BE2C (cell line): ENCODE measurements at regions not wholly inside any gene's neighbourhood (a gene's known extent, or its start where the extent isn't known, plus 50 kb on each side); places are given as distances from the start of the nearest gene placed in this dataset.
"Not testable (repeated sequence)": the region's sequence is repeated elsewhere in the genome, so short reads cannot be mapped to it uniquely, and the experiment has no call there.

Experiments
- DNase-seq: peaks from one replicate; pipeline ENCODE4 v3.0.0-alpha.2; 2020
- H3K27me3 ChIP-seq: fragments of 250-450 bp; sonication (Bioruptor Pico); 2 replicates; pipeline ENCODE4 v1.5.1; 2020; ENCODE audit warnings: mild to moderate bottlenecking
- H3K36me3 ChIP-seq: fragments of 250-450 bp; sonication (Bioruptor Pico); 2 replicates; pipeline ENCODE4 v1.5.1; 2020; ENCODE audit warnings: mild to moderate bottlenecking
- H3K4me1 ChIP-seq: fragments of 250-450 bp; sonication (Bioruptor Pico); 2 replicates; pipeline ENCODE4 v1.5.1; 2020
- H3K4me3 ChIP-seq: 2 replicates; pipeline ENCODE4 v1.5.1; 2011; ENCODE audit warnings: low read depth, low read length
- H3K9me3 ChIP-seq: fragments of 250-450 bp; sonication (Bioruptor Pico); 2 replicates; pipeline ENCODE4 v1.5.1; 2020
- CTCF ChIP-seq: IDR thresholded peaks from 2 replicates; pipeline ENCODE4 v1.5.1; 2012; ENCODE audit warnings: mild to moderate bottlenecking, low read depth, low read length

- H3K4me1 ChIP-seq = no peaks in the 10 kb centered on the region
- H3K36me3 ChIP-seq = no peaks in the 10 kb centered on the region
- DNase-seq = no peak
- H3K9me3 ChIP-seq = no peaks in the 10 kb centered on the region
- H3K27me3 ChIP-seq = no peaks in the 10 kb centered on the region
- H3K4me3 ChIP-seq = no peak overlapping the region
- no peak for TF ChIP-seq CTCF
Observed at GRCh38 chr1:227487606-227488005, 75.8 kb upstream of the ZNF678 start.

- Histone ChIP-seq H3K4me1 (no peaks in the 10 kb centered on the region), H3K9me3 (no peaks in the 10 kb centered on the region), H3K27me3 (no peaks in the 10 kb centered on the region), H3K4me3 (no peak overlapping the region), H3K36me3 (no peaks in the 10 kb centered on the region)
- no peak for DNase-seq
- no peak for TF ChIP-seq CTCF
Observed at GRCh38 chr1:227486559-227486958, 76.8 kb upstream of the ZNF678 start.

- H3K9me3 ChIP-seq = no peaks in the 10 kb centered on the region
- no peaks in the 10 kb centered on the region for H3K36me3 ChIP-seq
- TF ChIP-seq CTCF = no peak
- no peak overlapping the region for H3K4me3 ChIP-seq
- no peaks in the 10 kb centered on the region for H3K27me3 ChIP-seq
- DNase-seq = no peak
- no peaks in the 10 kb centered on the region for H3K4me1 ChIP-seq
Observed at GRCh38 chr1:227482023-227482299, 81.4 kb upstream of the ZNF678 start.

DNA sequence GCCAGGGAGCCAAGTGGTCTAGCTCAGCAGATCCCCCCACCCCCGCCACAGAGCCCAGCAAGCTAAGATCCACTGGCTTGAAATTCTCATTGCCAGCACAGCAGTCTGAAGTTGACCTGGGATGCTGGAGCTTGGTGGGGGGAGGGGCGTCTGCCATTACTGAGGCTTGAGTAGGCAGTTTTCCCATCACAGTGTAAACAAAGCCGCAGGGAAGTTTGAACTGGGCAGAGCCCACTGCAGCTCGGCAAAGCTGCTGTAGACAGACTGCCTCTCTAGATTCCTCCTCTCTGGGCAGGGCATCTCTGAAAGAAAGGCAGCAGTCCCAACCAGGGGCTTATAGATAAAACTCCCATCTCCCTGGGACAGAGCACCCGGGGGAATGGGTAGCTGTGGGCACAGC lies 89.3 kb upstream of the ZNF678 start:
- DNase-seq, H3K9me3 ChIP-seq, H3K36me3 ChIP-seq, H3K4me3 ChIP-seq, H3K27me3 ChIP-seq, H3K4me1 ChIP-seq: not testable (repeated sequence)

DNA sequence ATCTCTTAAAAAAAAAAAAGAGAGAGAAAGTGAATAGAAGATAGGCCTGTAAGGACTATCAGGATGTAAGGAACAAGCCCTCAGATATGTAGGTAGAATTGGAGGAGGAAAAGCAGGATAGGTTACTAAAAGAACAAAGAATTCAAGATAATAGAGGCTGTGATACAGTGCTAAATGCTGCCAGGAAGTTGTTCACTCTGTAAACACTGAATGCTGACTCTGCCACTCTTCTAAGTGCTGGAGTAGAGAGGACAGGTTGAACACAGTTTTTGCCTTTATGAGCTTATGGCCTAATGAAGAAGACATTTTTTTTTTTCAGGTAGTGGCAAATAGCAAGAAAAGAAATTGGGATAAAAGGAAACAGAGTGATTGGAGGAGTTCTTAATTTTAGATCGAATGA lies 90.6 kb upstream of the ZNF678 start:
- no peaks in the 10 kb centered on the region for H3K4me1 ChIP-seq
- no peak for DNase-seq
- no peaks in the 10 kb centered on the region for H3K36me3 ChIP-seq
- no peak overlapping the region for H3K4me3 ChIP-seq
- TF ChIP-seq CTCF = no peak
- peaks cover 3% of the 10 kb centered on the region for H3K27me3 ChIP-seq
- no peaks in the 10 kb centered on the region for H3K9me3 ChIP-seq

DNA sequence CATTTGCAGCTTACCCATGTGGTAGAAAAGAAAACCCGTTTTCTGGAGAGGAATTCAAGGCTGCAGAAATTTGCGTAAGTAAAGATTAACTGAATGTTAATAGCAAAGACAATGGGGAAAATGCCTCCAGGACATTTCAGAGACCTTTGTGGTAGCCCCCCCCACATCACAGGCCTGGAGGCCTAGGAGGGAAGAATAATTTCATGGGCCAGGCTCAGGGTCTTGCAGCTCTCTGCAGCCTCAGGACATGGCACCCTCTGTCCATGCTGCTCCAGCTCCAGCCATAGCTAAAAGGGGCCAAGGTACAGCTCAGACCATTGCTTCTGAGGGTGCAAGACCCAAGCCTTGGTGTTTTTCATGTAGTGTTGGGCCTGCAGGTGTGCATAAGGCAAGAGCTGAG lies 92.7 kb upstream of the ZNF678 start:
- Histone ChIP-seq H3K4me1 (no peaks in the 10 kb centered on the region), H3K36me3 (no peaks in the 10 kb centered on the region), H3K27me3 (peaks cover 3% of the 10 kb centered on the region), H3K9me3 (no peaks in the 10 kb centered on the region), H3K4me3 (no peak overlapping the region)
- no peak for TF ChIP-seq CTCF
- DNase-seq = no peak

DNA sequence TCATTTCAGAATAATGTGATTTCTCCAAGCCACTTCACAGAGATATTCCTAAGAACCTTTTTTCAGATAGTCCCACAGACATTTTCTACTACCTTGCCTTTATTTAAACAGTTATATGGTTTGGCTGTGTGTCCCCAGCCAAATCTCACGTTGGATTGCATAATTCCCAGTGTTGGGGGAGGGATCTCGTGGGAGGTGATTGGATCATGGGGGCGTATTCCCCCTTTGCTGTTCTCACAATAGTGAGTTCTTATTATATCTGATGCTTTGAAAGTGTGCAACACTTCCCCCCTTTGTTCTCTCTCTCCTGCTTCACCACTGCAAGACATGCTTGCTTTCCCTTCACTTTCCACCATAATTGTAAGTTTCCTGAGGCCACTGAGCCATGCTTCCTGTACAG lies 93.6 kb upstream of the ZNF678 start:
- Histone ChIP-seq H3K36me3 (no peaks in the 10 kb centered on the region), H3K4me3 (no peak overlapping the region), H3K27me3 (no peaks in the 10 kb centered on the region; the same call in 1 of the 2 replicates), H3K4me1 (no peaks in the 10 kb centered on the region), H3K9me3 (no peaks in the 10 kb centered on the region)
- no peak for TF ChIP-seq CTCF
- no peak for DNase-seq
